Hepatocyte (in vitro differentiated cells): ENCODE measurements at regions not wholly inside any gene's neighbourhood (a gene's known extent, or its start where the extent isn't known, plus 50 kb on each side); places are given as distances from the start of the nearest gene placed in this dataset.

Experiments
- CTCF ChIP-seq: fragments of 200-600 bp; sonication (generic); IDR thresholded peaks from 2 replicates; pipeline ENCODE4 v1.5.1; 2016; ENCODE audit warnings: antibody characterized with exemption, mild to moderate bottlenecking; ENCODE audit not compliant: poor library complexity
- EZH2 ChIP-seq: fragments of 200-600 bp; sonication (generic); IDR thresholded peaks from 2 replicates; pipeline ENCODE4 v1.6.1; 2016; ENCODE audit warnings: antibody characterized with exemption, mild to moderate bottlenecking, borderline replicate concordance

- TF ChIP-seq EZH2: no peak
- no peak for TF ChIP-seq CTCF
Measured at GRCh38 chr10:88092973-88093372, 229.5 kb downstream of the PTEN start.
